Neutrophil (primary cell): ENCODE measurements at regions not wholly inside any gene's neighbourhood (a gene's known extent, or its start where the extent isn't known, plus 50 kb on each side); places are given as distances from the start of the nearest gene placed in this dataset.

Experiments used
- H3K27ac ChIP-seq: fragments of 200-600 bp; sonication (generic); 2 replicates; pipeline ENCODE4 v1.5.1; 2016; ENCODE audit warnings: mild to moderate bottlenecking, moderate library complexity
- H3K27me3 ChIP-seq: fragments of 200-600 bp; sonication (generic); 2 replicates; pipeline ENCODE4 v1.6.0; 2016; ENCODE audit warnings: mild to moderate bottlenecking
- H3K36me3 ChIP-seq: fragments of 200-600 bp; sonication (generic); 2 replicates; pipeline ENCODE4 v1.5.1; 2017
- H3K4me1 ChIP-seq, 2 experiments: fragments of 200-600 bp in 1 of 2; sonication (generic) in 1 of 2; 1 replicate in 1 of 2; 2 replicates in 1 of 2; pipeline versions ENCODE4 v1.5.1 to v1.6.1; 2013 to 2016; ENCODE audit warnings: low read depth in 1 of 2, low read length in 1 of 2, mild to moderate bottlenecking in 1 of 2, moderate library complexity in 1 of 2; ENCODE audit not compliant: control insufficient read depth in 1 of 2, insufficient read depth in 1 of 2
- H3K4me3 ChIP-seq, 2 experiments: fragments of 200-600 bp in 1 of 2; sonication (generic) in 1 of 2; 1 replicate in 1 of 2; 2 replicates in 1 of 2; pipeline ENCODE4 v1.5.1; 2013 to 2016; ENCODE audit warnings: low read depth in 1 of 2, low read length in 1 of 2, mild to moderate bottlenecking in 1 of 2, moderate library complexity in 1 of 2
- H3K9me3 ChIP-seq: fragments of 200-600 bp; sonication (generic); 2 replicates; pipeline ENCODE4 v1.5.1; 2016
- CTCF ChIP-seq: fragments of 200-600 bp; sonication (generic); IDR thresholded peaks from 2 replicates; pipeline ENCODE4 v1.5.1; 2016; ENCODE audit warnings: antibody characterized with exemption

GRCh38 chr18:56314396-56314795 lies 324.0 kb downstream of the TXNL1 start:
- Histone ChIP-seq H3K4me1 (no peaks in the 10 kb centered on the region), H3K27ac (no peak overlapping the region), H3K27me3 (no peaks in the 10 kb centered on the region), H3K36me3 (no peaks in the 10 kb centered on the region), H3K4me3 (no peak overlapping the region), H3K9me3 (no peaks in the 10 kb centered on the region)
- no peak for TF ChIP-seq CTCF

GRCh38 chr18:56312551-56313335 lies 325.6 kb downstream of the TXNL1 start:
- H3K27ac ChIP-seq = no peak overlapping the region
- H3K4me3 ChIP-seq = no peak overlapping the region
- no peaks in the 10 kb centered on the region for H3K27me3 ChIP-seq
- no peak for TF ChIP-seq CTCF
- no peaks in the 10 kb centered on the region for H3K4me1 ChIP-seq
- no peaks in the 10 kb centered on the region for H3K36me3 ChIP-seq
- no peaks in the 10 kb centered on the region for H3K9me3 ChIP-seq

- Histone ChIP-seq H3K36me3 (no peaks in the 10 kb centered on the region), H3K4me3 (no peak overlapping the region), H3K27me3 (no peaks in the 10 kb centered on the region), H3K9me3 (no peaks in the 10 kb centered on the region), H3K27ac (no peak overlapping the region), H3K4me1 (no peaks in the 10 kb centered on the region)
- no peak for TF ChIP-seq CTCF
These were observed 329.3 kb downstream of the TXNL1 start for GRCh38 chr18:56309104-56309503.

GRCh38 chr18:56307354-56308170 lies 330.8 kb downstream of the TXNL1 start:
- no peak overlapping the region for H3K4me3 ChIP-seq
- no peak overlapping the region for H3K27ac ChIP-seq
- H3K9me3 ChIP-seq = no peaks in the 10 kb centered on the region
- H3K4me1 ChIP-seq = no peaks in the 10 kb centered on the region
- no peaks in the 10 kb centered on the region for H3K27me3 ChIP-seq
- no peak for TF ChIP-seq CTCF
- no peaks in the 10 kb centered on the region for H3K36me3 ChIP-seq

GRCh38 chr18:56306797-56307196 lies 331.6 kb downstream of the TXNL1 start:
- Histone ChIP-seq H3K27me3 (no peaks in the 10 kb centered on the region), H3K36me3 (no peaks in the 10 kb centered on the region), H3K4me3 (no peak overlapping the region), H3K4me1 (no peaks in the 10 kb centered on the region), H3K9me3 (no peaks in the 10 kb centered on the region), H3K27ac (no peak overlapping the region)
- TF ChIP-seq CTCF = no peak
